Stimulated activated memory B cell treated with anti-CD40 and anti-IgM and Interleukin-4, amounts not matched to agents 10 μg/mL and 1 μg/mL and 100 μg/mL, for 72 hours (primary cell): ENCODE measurements at regions not wholly inside any gene's neighbourhood (a gene's known extent, or its start where the extent isn't known, plus 50 kb on each side); places are given as distances from the start of the nearest gene placed in this dataset.
"Not testable (repeated sequence)": the region's sequence is repeated elsewhere in the genome, so short reads cannot be mapped to it uniquely, and the experiment has no call there.

Experiments used
- ATAC-seq: fragments of 150-1000 bp; cut with Tn5 transposase; 2 replicates; pipeline ENCODE4 v1.10.0; 2021
- H3K27ac Mint-ChIP-seq: one replicate; pipeline ENCODE4 v1.8.0; 2022; ENCODE audit warnings: mild to moderate bottlenecking, mixed read lengths
- H3K27me3 Mint-ChIP-seq: one replicate; pipeline ENCODE4 v1.8.0; 2022; ENCODE audit warnings: mixed read lengths
- H3K36me3 Mint-ChIP-seq: one replicate; pipeline ENCODE4 v1.8.0; 2022; ENCODE audit warnings: mixed read lengths
- H3K4me1 Mint-ChIP-seq: one replicate; pipeline ENCODE4 v1.8.0; 2022; ENCODE audit warnings: mixed read lengths
- H3K4me3 Mint-ChIP-seq: one replicate; pipeline ENCODE4 v1.8.0; 2022; ENCODE audit warnings: mild to moderate bottlenecking, moderate library complexity, mixed read lengths
- H3K9me3 Mint-ChIP-seq: one replicate; pipeline ENCODE4 v1.8.0; 2022; ENCODE audit warnings: mixed read lengths

DNA sequence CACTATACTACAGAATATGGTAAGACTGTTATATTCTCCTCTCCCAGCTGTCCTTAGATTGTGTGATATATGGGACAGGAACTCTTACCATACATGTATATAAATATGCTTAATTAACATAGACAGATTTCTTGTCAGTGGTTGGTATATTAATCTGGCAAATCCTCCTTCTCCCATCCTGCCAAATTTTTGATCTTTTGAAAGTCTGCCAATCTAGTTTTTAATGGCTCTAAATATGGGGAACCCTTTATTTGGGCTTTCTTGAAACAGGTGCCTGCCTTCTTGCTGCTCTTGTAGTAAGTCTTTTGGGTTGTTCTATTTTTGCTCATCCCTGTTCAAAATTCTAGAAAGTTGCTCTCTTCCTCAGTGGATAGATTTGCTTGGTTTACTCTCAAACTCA is 63.5 kb downstream of the SPATA31D1 start:
- peaks cover 9% of the 10 kb centered on the region for H3K27me3 Mint-ChIP-seq
- no peaks in the 10 kb centered on the region for H3K4me1 Mint-ChIP-seq
- no peaks in the 10 kb centered on the region for H3K36me3 Mint-ChIP-seq
- no peak for ATAC-seq
- no peaks in the 10 kb centered on the region for H3K9me3 Mint-ChIP-seq
- H3K4me3 Mint-ChIP-seq = no peak overlapping the region
- H3K27ac Mint-ChIP-seq = no peak overlapping the region

DNA sequence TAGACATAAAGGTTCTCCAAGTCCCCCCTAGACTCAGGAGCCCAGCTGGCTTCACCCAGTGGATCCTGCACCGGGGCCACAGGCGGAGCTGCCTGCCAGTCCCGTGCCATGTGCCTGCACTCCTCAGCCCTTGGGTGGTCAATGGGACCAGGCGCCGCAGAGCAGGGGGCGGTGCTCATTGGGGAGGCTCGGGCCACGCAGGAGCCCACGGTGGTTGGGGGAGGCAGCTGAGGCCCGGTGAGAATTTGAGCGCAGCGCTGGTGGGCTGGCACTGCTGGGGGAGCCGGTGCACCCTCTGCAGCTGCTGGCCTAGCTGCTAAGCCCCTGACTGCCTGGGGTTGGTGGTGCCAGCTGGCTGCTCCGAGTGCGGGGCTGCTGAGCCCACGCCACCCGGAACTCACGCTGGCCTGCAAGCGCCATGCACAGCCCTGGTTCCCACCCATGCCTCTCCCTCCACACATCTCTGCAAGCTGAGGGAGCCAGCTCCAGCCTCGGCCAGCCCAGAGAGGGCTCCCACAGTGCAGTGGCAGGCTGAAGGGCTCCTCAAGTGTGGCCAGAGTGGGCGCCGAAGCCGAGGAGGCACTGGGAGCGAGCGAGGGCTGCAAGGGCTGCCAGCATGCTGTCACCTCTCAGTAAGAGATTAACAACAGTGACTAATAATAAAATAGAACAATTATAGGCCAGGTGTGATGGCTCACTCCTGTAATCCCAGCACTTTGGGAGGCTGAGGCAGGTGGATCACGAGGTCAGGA is 65.9 kb downstream of the SPATA31D1 start:
- H3K4me1 Mint-ChIP-seq = peaks cover 9% of the 10 kb centered on the region
- peaks cover 9% of the 10 kb centered on the region for H3K27me3 Mint-ChIP-seq
- H3K27ac Mint-ChIP-seq = no peak overlapping the region
- H3K9me3 Mint-ChIP-seq = no peaks in the 10 kb centered on the region
- ATAC-seq = no peak
- no peaks in the 10 kb centered on the region for H3K36me3 Mint-ChIP-seq
- H3K4me3 Mint-ChIP-seq = no peak overlapping the region

DNA sequence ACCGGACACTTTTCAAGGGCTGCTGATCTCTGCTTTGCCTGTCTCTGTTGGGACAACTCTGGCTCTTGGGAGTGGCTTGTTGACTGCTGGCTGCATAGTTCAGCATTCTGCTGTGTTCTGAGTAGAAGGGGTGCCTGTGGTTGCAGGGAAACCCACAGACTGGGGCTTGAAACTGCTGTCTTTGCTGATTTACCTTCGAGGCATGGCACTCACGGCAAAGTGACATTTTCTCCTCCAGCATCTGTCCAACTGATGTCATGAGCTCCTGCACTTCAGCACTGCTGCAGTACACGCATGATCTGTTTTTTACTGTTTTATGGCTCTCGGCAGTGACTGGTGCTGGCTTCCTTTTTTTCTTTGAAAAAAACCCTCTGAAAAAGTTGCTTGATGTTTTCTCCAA is 69.2 kb downstream of the SPATA31D1 start:
- no peak for ATAC-seq
- Mint-ChIP-seq H3K9me3 (no peaks in the 10 kb centered on the region), H3K27me3 (no peaks in the 10 kb centered on the region), H3K27ac (no peak overlapping the region), H3K4me1 (peaks cover 9% of the 10 kb centered on the region), H3K4me3 (no peak overlapping the region), H3K36me3 (no peaks in the 10 kb centered on the region)

DNA sequence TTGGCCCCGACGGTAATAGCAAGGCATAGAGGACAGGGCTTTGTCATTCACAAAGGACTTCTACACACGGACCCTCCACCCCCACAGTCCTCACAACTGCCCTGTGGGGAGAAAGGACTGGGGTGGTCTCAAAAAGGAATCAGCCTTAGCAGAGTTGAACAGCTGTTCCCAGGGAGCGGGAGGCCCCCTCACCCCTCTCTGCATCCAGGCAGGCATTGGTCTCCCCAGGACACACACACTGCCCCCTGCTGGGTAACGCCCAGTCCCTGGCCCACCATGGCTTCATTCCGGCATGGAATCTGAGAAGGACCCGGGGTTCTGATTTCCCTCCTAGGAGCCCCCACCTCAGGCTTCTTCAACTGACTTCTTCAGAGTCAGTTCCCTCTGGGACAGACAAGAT is 73.2 kb downstream of the SPATA31D1 start:
- not testable (repeated sequence) for H3K4me1 Mint-ChIP-seq, H3K9me3 Mint-ChIP-seq, H3K27me3 Mint-ChIP-seq, H3K4me3 Mint-ChIP-seq, ATAC-seq, H3K27ac Mint-ChIP-seq, H3K36me3 Mint-ChIP-seq

DNA sequence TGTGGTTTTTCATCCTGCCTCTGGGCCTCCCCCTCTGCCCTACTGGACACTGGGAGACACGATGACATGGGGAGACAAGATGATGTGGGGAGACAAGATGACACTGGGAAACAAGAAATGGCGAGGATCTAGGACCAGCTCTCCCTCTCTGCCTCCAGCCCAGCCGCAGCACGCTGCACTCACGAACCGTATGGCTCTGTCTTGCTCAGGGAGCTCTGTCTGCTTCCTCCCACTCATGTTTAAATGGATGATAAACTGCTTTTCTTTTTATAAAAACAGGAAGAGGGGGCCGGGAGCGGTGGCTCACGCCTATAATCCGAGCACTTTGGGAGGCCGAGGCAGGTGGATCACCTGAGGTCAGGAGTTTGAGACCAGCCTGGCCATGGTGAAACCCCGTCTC is 73.7 kb downstream of the SPATA31D1 start:
- H3K9me3 Mint-ChIP-seq = no peaks in the 10 kb centered on the region
- ATAC-seq = no peak
- peaks cover 9% of the 10 kb centered on the region for H3K4me1 Mint-ChIP-seq
- H3K27me3 Mint-ChIP-seq = no peaks in the 10 kb centered on the region
- H3K36me3 Mint-ChIP-seq = no peaks in the 10 kb centered on the region
- no peak overlapping the region for H3K4me3 Mint-ChIP-seq
- no peak overlapping the region for H3K27ac Mint-ChIP-seq

DNA sequence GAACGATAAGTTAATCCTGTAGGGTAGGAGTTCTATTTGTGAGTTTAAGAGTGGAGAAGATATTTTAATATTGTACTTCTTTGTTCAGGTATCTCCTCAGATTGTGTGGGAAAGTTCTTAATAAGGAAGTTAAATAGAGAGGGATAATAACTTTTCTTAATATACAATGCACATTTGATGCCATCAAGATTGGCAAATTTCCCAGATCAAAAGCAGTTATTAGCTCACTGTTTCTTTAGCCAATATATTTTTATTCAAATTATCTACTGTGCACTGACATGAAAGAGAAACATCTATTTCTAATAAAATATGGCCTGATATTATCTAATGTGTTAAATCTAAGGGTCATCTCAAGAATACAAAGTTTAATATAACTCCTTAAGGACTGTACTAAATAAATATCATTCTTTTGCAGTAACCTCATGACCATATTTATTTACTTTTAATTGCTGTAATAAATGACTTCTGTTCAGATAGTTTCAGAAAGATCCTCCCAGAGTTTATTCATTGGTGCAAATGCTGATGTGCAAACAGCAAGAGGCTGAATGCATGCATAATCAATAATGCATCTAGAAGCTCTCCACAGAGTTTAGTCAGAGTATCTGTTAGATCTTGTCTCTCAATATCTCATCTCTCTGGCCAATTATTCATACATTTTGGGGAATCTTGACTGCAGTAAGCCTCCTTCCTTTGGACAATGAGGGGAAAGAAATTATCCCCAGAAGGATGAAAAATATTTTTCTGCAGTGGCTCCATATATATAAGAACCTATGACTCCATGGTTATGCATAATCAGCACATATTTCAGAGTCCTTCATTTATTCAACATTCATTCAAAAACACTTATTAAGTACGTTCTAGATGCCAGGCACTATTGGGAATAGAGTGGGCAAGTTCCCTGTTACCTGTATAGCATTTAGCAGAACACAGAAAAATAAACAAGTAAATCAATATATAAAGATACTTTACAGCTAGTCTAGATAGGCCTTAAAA is 85.3 kb downstream of the SPATA31D1 start:
- no peaks in the 10 kb centered on the region for H3K4me1 Mint-ChIP-seq
- ATAC-seq = no peak
- H3K27me3 Mint-ChIP-seq = no peaks in the 10 kb centered on the region
- H3K9me3 Mint-ChIP-seq = no peaks in the 10 kb centered on the region
- no peak overlapping the region for H3K27ac Mint-ChIP-seq
- no peaks in the 10 kb centered on the region for H3K36me3 Mint-ChIP-seq
- H3K4me3 Mint-ChIP-seq = no peak overlapping the region

DNA sequence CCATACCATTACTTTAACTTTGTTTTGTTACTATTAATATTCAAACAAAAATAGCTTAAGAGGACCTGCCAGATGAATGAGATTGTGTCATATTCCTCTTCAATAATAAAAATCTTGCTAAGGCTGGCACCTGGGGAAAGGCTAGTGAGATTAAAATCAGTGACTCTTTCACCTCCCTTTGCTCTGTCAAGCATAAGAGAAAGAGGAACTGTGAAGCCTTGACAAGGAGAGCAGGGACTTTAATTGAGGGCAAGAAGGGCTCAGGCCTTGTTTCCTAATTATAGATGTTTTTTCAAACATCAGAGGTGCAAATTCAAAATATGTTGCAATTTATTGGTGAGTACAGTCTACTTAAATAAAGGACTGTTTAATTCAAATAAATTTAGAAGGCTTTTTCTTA is 91.7 kb downstream of the SPATA31D1 start:
- Mint-ChIP-seq H3K4me3 (no peak overlapping the region), H3K36me3 (no peaks in the 10 kb centered on the region), H3K27me3 (no peaks in the 10 kb centered on the region), H3K27ac (no peak overlapping the region), H3K4me1 (peaks cover 11% of the 10 kb centered on the region), H3K9me3 (no peaks in the 10 kb centered on the region)
- ATAC-seq = peak; percentile 80

DNA sequence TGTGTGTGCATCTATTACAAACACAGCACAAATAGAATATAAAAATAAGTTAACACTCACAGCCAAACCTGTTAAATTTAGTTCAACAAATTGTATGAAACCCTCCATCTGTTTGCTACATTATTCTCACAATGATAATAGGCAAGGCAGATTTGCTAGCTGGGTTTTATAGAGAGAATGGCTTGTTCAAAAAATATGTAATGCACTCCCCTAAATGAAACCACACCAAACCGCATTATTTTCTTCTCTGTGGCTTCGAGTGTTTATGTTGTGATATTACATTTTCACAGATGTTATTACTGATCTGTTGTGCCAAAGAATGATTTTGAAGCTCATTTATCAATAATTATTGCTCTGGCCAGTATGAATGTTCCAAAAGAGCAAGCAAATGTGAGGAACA is 92.9 kb downstream of the SPATA31D1 start:
- Mint-ChIP-seq H3K27me3 (no peaks in the 10 kb centered on the region), H3K36me3 (no peaks in the 10 kb centered on the region), H3K4me1 (peaks cover 16% of the 10 kb centered on the region), H3K9me3 (peaks cover 4% of the 10 kb centered on the region), H3K4me3 (no peak overlapping the region), H3K27ac (no peak overlapping the region)
- ATAC-seq = no peak

DNA sequence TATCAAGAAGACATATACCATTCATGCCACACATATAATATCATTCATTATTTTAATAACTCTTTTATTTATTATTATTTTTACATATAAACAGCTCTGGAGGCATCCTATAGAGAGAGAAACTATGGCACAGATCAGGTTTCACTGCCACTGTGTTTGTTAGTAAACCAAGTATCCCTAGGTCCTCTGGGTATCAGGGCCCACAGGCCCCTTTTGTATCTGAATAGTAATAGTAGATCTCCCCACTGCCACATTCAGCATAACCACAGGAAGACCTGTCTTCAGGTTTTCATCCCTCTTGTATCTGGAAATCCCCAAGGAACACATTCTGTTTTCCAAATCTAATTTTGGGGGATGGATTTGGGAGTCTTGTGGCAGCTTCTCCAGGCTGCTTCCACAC is 94.0 kb downstream of the SPATA31D1 start:
- H3K4me3 Mint-ChIP-seq = no peak overlapping the region
- H3K4me1 Mint-ChIP-seq = peaks cover 18% of the 10 kb centered on the region
- no peaks in the 10 kb centered on the region for H3K27me3 Mint-ChIP-seq
- no peak overlapping the region for H3K27ac Mint-ChIP-seq
- H3K36me3 Mint-ChIP-seq = no peaks in the 10 kb centered on the region
- H3K9me3 Mint-ChIP-seq = peaks cover 4% of the 10 kb centered on the region
- ATAC-seq = no peak

DNA sequence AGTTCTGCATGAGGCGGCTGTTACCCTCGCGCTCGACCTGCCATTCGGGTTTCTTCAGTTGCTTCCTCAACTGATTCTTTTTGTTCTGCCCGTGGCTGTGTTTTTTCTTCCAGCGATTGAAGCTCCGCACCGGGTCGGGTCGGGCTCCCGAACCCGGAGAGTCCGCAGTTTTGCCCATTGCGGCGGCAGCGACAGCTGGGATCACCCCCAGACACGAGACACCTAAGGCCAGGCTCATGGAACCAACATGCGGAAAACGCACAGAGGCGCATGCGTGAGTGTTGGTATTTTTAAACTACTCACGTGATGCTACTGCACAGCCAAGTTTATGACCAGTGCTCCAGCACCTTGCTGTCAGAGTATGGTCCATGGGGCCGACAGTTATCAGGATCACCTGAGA is 100.0 kb downstream of the SPATA31D1 start:
- no peak overlapping the region for H3K4me3 Mint-ChIP-seq
- ATAC-seq = no peak
- peaks cover 36% of the 10 kb centered on the region for H3K4me1 Mint-ChIP-seq
- no peaks in the 10 kb centered on the region for H3K36me3 Mint-ChIP-seq
- H3K9me3 Mint-ChIP-seq = peaks cover 4% of the 10 kb centered on the region
- no peak overlapping the region for H3K27ac Mint-ChIP-seq
- H3K27me3 Mint-ChIP-seq = no peaks in the 10 kb centered on the region

DNA sequence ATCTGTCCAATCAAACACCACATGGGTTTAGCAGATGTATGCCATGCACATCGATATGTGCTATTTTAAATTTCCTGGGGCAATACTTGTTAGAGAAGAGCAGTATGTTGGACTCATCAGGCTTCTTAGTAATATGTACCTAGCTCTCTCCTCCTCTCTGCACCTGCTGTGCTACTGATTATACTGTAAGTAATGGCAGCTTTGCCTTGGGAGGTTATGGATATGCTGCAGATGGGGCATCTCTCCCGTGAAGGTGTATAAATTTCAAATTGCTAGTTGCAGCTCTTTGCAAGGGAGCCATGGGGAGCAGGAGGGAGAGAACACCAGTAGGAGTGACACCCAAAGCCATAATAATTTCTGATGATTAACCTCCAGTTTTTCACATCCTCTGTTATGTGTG is 101.5 kb downstream of the SPATA31D1 start:
- Mint-ChIP-seq H3K4me3 (no peak overlapping the region), H3K27me3 (no peaks in the 10 kb centered on the region), H3K4me1 (peaks cover 48% of the 10 kb centered on the region), H3K9me3 (peaks cover 4% of the 10 kb centered on the region), H3K36me3 (no peaks in the 10 kb centered on the region), H3K27ac (no peak overlapping the region)
- ATAC-seq = no peak

DNA sequence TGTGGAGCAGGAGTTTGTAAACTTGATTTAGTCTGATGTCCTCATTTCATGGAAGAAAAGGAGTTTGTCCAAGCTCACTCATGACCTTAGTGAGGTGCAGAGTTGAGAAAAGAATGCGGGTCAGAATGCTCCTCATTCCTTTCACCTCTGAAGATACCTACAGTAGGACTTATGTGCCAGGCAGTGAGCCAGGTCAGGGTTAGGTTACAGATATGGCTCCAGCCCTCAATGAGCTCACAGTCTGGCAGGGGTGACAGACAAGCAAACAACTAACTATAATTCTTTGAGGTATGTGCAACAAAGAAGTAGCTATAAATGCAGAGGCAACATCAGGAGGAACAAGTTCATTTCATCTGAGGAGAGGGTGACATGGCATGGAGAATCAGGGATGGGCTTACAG is 102.5 kb downstream of the SPATA31D1 start:
- Mint-ChIP-seq H3K27ac (peak overlapping the region; percentile 91), H3K36me3 (no peaks in the 10 kb centered on the region), H3K27me3 (no peaks in the 10 kb centered on the region), H3K4me3 (peak overlapping the region; percentile 3), H3K9me3 (peaks cover 4% of the 10 kb centered on the region), H3K4me1 (peaks cover 49% of the 10 kb centered on the region)
- no peak for ATAC-seq

DNA sequence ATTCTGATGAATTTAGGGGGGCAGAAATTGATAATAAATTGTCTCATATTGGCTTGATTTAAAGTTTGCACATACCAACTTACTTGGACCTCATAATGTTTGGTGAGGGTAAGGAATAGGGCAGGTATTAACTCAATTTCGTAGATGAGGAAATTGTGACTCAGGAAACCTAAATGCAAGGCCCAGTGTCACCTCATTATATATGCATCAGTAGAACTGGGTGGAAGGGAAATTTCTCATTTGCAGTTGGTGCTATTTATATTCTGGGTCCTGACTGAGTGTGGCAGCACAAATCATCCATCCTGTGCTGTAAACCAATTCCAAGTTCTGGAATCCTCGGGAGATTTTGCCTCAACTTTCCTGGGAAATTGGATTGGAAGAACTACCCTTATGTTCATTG is 103.0 kb downstream of the SPATA31D1 start:
- peak overlapping the region; percentile 91 for H3K27ac Mint-ChIP-seq
- ATAC-seq = peak; percentile 90

DNA sequence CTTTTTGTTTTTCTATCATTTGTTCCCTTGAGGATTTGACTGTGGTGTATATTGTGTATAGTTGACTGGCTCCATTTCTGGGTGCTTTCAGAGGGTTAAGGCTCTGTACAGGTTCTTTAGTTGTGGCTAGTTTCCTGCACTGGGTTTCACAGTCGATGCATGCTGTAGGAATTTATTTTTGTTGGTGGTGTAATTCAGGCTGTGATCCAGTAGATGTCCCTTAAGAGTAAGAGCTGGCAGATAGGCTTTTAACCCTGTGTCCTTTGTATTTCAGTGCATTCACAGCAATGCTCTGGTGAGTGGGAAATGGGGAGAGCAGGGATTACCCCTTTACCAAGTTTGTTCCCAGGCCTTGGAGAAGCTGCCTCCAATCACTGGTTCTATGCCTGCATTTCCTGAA is 112.9 kb downstream of the SPATA31D1 start:
- ATAC-seq = no peak
- H3K4me3 Mint-ChIP-seq = no peak overlapping the region
- peaks cover 6% of the 10 kb centered on the region for H3K4me1 Mint-ChIP-seq
- H3K27me3 Mint-ChIP-seq = no peaks in the 10 kb centered on the region
- H3K36me3 Mint-ChIP-seq = peaks cover 5% of the 10 kb centered on the region
- no peak overlapping the region for H3K27ac Mint-ChIP-seq
- H3K9me3 Mint-ChIP-seq = peaks cover 9% of the 10 kb centered on the region

More for the DNA sequence above, 103.0 kb downstream of the SPATA31D1 start:
- Mint-ChIP-seq H3K9me3 (no peaks in the 10 kb centered on the region), H3K36me3 (no peaks in the 10 kb centered on the region), H3K27me3 (no peaks in the 10 kb centered on the region), H3K4me3 (peak overlapping the region; percentile 45), H3K4me1 (peaks cover 45% of the 10 kb centered on the region)

DNA sequence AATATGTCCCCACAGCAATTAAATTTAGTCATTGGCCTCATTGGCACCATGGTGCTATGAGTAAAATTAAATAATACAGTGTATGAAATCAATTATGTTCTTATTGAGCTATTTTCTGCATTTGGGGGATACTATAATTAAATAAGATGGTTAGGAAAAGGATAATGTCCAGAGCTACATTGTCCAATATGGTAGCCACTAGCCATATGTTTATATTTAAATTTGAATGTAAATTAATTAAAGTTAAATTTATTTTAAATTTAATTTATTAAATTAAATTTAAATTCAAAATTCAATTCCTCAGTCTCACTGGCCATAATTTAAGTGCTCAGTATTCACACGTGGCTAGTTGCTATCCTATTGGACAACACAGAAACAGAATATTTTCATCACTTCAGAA is 115.7 kb downstream of the SPATA31D1 start:
- Mint-ChIP-seq H3K4me1 (no peaks in the 10 kb centered on the region), H3K9me3 (peaks cover 3% of the 10 kb centered on the region), H3K4me3 (no peak overlapping the region), H3K36me3 (peaks cover 5% of the 10 kb centered on the region), H3K27ac (no peak overlapping the region), H3K27me3 (no peaks in the 10 kb centered on the region)
- ATAC-seq = no peak

DNA sequence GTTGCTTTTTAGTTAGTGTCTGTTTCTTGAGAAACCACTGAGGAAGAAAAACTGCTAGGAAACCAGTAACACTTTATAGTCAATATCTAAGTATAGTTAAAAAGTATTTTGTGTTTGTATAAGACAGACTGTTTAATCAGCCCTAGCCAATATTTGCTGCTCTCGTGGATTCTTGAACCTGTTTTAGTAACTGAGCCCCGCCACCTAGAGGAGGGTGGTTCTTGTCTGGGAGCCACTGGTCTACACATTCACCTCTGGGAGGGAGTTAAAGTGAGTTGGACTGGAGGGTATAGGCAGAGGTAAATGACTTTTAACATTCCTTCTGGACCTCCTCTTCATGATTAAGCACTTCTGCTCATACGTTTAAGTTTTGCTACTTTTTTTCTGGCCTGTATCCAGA is 117.2 kb downstream of the SPATA31D1 start:
- Mint-ChIP-seq H3K4me3 (no peak overlapping the region), H3K27me3 (no peaks in the 10 kb centered on the region), H3K27ac (no peak overlapping the region), H3K36me3 (peaks cover 5% of the 10 kb centered on the region), H3K4me1 (no peaks in the 10 kb centered on the region), H3K9me3 (no peaks in the 10 kb centered on the region)
- no peak for ATAC-seq
